ENCODE measurements at regions not wholly inside any gene's neighbourhood (a gene's known extent, or its start where the extent isn't known, plus 50 kb on each side); places are given as distances from the start of the nearest gene placed in this dataset.

DNA sequence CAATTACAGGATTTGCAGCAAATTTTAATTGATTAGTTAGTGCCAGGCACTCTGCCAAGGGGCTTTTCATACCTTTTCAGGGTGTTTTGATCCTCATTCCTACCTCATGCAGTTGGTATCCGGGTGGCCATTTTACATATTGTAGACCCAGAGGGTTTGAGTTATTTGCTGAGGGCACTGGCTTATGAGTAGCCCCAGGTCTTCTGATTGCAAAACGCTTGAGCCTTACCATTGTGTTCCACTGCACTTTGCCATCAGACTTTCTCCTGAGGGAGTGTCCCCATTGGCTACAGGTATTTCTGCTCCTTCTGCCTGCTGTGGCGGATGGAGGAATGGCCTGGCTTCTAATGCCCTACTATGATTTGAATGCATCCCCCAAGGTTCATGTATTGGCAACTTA lies 257.8 kb upstream of the CRY1 start:
- no peak for DNase-seq

GRCh38 chr12:107351713-107352112 lies 258.4 kb upstream of the CRY1 start:
- no peak for DNase-seq

- DNase-seq, result no peak
Measured at GRCh38 chr12:107352347-107353081, 259.2 kb upstream of the CRY1 start.

DNA sequence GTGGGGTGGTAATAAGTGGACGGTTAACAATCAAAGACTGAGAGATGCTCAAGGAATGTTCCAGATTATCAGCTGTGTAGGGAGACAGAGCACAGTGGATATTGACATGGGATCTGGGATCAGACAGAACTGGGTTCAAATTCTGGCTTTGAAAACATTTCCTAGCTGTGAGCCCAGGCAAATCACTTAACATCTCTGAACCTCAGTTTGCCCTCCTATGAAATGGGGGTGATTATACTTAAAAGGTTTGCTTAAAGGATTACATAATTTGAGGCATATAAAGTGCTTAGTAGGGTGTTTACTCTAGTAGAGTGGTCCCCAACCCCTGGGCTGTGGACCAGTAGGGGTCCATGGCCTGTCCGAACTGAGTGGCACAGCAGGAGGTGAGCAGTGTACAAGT lies 260.0 kb upstream of the CRY1 start:
- no peak for DNase-seq

GRCh38 chr12:107355004-107355565 lies 261.7 kb upstream of the CRY1 start:
- DNase-seq, result no peak

DNA sequence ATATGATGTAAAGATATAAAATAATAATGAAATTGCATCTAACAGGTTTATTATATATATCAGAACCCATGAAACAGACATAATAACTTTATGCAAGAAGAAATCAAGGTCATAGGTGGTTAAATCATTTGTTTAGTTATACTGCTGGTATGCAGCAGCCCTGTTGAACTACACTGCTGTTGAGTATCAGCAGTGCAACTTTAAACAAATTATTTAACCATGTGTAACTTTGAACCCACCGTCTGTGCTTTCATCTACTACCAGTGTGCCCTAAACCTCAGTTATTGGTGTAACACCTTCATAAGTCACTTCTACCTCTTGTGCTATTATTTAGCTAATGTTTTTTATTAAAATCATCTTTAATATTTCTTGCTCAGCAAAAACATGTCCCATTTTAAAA lies 262.3 kb upstream of the CRY1 start:
- DNase-seq, result no peak

- DNase-seq, result no peak
Measured at GRCh38 chr12:107356266-107356936, 263.1 kb upstream of the CRY1 start.

DNA sequence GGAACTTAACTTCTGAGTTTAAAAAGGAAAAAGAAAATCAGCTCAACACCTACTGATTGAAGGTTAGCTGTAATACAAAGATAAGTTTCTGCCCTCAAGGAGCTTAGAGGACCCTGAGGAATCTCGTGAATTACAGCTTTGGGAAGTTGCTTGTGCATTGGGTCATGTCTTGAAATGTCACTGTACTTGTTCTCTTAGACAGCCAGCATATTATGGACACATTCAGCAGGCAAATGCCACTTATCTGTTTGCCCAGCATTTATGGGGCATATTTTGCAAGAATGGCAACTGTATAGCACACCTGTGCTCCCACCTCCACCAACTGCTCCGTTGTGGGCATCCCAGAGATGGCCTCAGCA lies 263.6 kb upstream of the CRY1 start:
- DNase-seq, result no peak

- DNase-seq, result no peak
Measured at GRCh38 chr12:107359382-107359781, 266.0 kb upstream of the CRY1 start.

DNA sequence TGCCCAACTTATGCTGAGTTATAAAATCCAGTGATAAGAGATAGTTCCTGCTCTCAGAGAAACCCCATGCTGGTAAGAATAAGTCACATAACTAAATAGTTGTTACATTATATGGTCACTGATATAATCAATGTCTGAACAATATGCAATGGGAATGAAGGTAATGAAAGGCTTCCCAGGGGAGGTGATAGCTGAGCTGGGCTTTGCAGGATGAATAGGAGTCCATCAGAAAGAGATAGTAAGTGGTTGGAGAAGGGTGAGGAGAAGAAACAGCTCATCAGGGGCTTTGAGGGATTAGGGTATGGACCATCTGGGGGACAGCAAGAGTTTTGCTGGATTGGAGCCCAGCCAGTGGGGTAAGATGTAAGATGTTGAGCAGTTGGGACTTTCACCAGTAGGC lies 266.7 kb upstream of the CRY1 start:
- DNase-seq, result no peak

GRCh38 chr12:107360482-107360881 lies 267.1 kb upstream of the CRY1 start:
- DNase-seq, result no peak

GRCh38 chr12:107361970-107362369 lies 268.6 kb upstream of the CRY1 start:
- no peak for DNase-seq

DNA sequence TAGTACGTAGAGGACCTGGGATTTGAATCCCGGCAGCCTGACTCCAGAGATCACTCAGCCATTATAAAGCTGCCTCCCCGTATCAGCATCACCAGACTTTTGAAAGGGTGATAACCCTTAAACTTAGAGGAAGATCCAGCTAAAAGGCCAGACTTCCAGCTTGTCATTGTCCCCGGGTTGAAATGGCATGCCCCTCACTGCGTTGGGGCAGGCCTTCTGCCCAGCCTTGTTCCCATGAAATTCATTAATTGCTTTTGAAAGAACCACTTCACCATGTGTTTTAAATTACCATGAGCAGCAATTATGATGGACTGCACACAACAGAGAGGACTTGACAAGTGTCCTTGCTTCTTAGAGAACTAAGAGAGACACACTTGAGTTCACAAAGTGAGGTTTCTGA lies 269.6 kb upstream of the CRY1 start:
- no peak for DNase-seq

GRCh38 chr12:107364875-107365518 lies 271.6 kb upstream of the CRY1 start:
- no peak for DNase-seq

GRCh38 chr12:107365703-107366102 lies 272.4 kb upstream of the CRY1 start:
- DNase-seq, result no peak

- no peak for DNase-seq
Measured at GRCh38 chr12:107366322-107366721, 273.0 kb upstream of the CRY1 start.

DNA sequence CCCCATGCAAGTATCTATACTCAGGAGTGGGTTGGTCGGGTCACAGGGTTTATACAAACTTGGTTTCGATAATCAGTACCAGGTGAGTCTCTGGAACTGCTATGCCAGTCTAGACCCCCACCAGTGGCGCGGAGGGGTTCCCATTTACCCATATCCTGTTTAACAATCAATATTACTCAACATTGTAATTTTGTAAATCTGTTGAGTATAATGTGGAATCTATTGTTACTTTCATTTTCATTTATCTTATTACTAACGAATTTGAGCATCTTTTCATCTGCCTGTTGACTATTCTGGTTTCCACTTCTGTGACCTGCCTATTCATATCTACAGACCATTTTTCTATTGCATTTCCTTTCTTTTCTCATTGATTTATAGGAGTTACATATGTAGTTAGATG lies 275.2 kb upstream of the CRY1 start:
- DNase-seq, result no peak

- no peak for DNase-seq
Measured at GRCh38 chr12:107369006-107369405, 275.7 kb upstream of the CRY1 start.

DNA sequence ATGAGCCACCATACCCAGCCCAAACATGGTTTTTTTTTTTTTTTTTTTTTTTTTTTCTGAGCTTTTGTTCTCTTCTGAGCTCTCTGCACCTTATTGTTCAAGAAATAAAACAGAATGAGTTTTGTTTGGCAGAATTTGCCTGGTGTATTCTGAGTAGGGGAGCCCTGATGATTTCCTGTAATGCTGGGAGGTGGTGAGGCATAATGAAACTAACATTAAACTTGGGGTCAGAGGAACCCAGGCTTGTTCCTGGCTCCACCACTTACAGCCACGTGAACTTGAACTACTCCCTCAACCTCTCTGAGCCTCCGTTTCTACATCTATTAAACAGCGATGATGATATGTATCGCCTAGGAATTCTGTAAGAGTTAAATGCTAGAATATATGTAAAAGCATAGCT lies 276.3 kb upstream of the CRY1 start:
- peak; percentile 19 for DNase-seq

DNA sequence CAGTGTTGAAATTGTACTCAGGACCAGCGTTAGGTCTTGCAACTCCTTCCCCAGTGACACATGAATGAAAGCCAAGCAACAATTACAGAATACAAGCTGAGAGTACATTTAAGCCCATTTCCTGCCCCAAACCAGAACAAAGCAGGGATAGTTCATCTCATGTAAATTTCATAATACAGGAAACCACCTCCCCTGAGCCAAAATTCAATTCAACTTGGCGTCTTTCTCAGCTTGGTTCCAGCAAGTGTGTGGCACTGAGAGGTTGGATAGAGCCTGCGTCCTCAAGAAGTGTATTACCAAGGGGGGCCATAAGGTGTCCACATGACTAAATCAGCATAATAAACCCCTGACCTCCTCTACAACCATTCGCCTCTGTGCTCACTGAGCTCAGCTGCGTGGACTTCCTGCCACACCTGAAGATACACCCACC lies 278.9 kb upstream of the CRY1 start:
- DNase-seq, result peak; percentile 18

GRCh38 chr12:107373238-107373809 lies 280.0 kb upstream of the CRY1 start:
- no peak for DNase-seq

GRCh38 chr12:107374161-107374840 lies 281.0 kb upstream of the CRY1 start:
- DNase-seq, result no peak

DNA sequence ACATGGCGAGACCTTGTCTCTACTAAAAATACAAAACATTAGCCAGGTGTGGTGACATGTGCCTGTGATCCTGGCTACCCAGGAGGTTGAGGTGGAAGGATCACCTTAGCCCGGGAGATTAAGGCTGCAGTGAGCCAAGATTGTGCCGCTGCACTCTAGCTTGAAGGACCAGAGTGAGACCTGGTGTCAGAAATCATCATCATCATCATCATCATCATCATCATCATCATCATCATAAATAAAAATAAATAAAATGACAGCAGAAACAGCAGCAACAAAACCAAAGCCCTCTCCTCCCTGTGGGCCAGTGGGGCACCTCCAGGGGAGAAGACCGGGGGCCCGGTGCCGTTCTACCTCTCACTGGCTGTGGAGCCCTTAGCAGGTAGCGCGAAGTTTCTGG lies 281.9 kb upstream of the CRY1 start:
- DNase-seq, result no peak
